ENCODE measurements at regions not wholly inside any gene's neighbourhood (a gene's known extent, or its start where the extent isn't known, plus 50 kb on each side); places are given as distances from the start of the nearest gene placed in this dataset.

- TF ChIP-seq IRF5 (IDR thresholded peaks at IDR 0.05; ENCODE audit: borderline replicate concordance) (no peak), PRDM15 (CRISPR knock-in tag; IDR thresholded peaks at IDR 0.05) (no peak)
These were observed 198.8 kb downstream of the WDR11 start (continued) for GRCh38 chr10:121049923-121050322.

GRCh38 chr10:121051171-121051570, 200.0 kb downstream of the WDR11 start:
- Histone ChIP-seq H3K27ac (ENCODE audit: control insufficient read depth, insufficient read depth) (no peak overlapping the region), H3K36me3 (ENCODE audit: control insufficient read depth in 2 of 2, insufficient read depth in 2 of 2, low read length in 1 of 2) (no peaks in the 10 kb centered on the region), H3K27me3 (replicated peaks in 1 of 2; ENCODE audit: control insufficient read depth in 2 of 2, insufficient read depth in 2 of 2, low read length in 1 of 2) (no peaks in the 10 kb centered on the region), H2AFZ (ENCODE audit: control insufficient read depth, low read depth, low read length) (no peak overlapping the region), H4K20me1 (ENCODE audit: control insufficient read depth, insufficient read depth) (no peaks in the 10 kb centered on the region), H3K79me2 (ENCODE audit: control insufficient read depth, insufficient read depth, low read length) (no peaks in the 10 kb centered on the region), H3K4me2 (ENCODE audit: control insufficient read depth, insufficient read depth) (no peak overlapping the region), H3K9ac (ENCODE audit: control insufficient read depth, insufficient read depth, low read length) (no peak overlapping the region), H3K4me3 (no peak overlapping the region), H3K4me1 (ENCODE audit: control insufficient read depth, insufficient read depth, low read length) (no peaks in the 10 kb centered on the region), H3K9me3 (replicated peaks; ENCODE audit: control insufficient read depth, insufficient read depth, low read length) (no peaks in the 10 kb centered on the region)
- ChIA-PET CTCF (no interaction called here), SMC1A (ENCODE audit: uncharacterized antibody, unreplicated experiment) (no interaction called here), POLR2A (no interaction called here), RAD21 (ENCODE audit: unreplicated experiment) (no interaction called here)
- WGBS (ENCODE audit: insufficient coverage, insufficient replicate concordance, low lambda C conversion rate, missing lambda C conversion rate), result 65% methylated on average over 3 of the region's 3 CpGs
- no TSS peak for BruUV-seq (replicated peaks)
- DNase-seq (ENCODE audit: low read depth, low spot score) (no peak), FAIRE-seq (no peak), ATAC-seq (no peak)
- in situ Hi-C loops (cut with MboI) (no loop called here), intact Hi-C loops (cut with micrococcal nuclease; ENCODE audit: unreplicated experiment) (no loop called here)
- TF ChIP-seq SKIL (IDR thresholded peaks at IDR 0.05; ENCODE audit: low read depth, poor library complexity, severe bottlenecking) (no peak), NFXL1 (IDR thresholded peaks at IDR 0.05; ENCODE audit: borderline replicate concordance) (no peak), MTA3 (IDR thresholded peaks at IDR 0.05; ENCODE audit: borderline replicate concordance, low read length) (no peak), ZBTB11 (CRISPR knock-in tag; IDR thresholded peaks at IDR 0.05) (no peak), SPI1 (IDR thresholded peaks at IDR 0.05; ENCODE audit: borderline replicate concordance, insufficient read depth, low read depth, low read length) (no peak), BCL3 (IDR thresholded peaks at IDR 0.05; ENCODE audit: borderline replicate concordance, insufficient read depth, low read depth, low read length, poor library complexity, severe bottlenecking) (no peak)

Data from GM12878 (cell line).